ENCODE measurements at regions not wholly inside any gene's neighbourhood (a gene's known extent, or its start where the extent isn't known, plus 50 kb on each side); places are given as distances from the start of the nearest gene placed in this dataset.

- 68 to 82% methylated on average over 1 of the region's 1 CpG for WGBS, 2 donors
- Histone ChIP-seq H3K27ac (ENCODE audit: low read depth in 1 of 2, low read length in 1 of 2) (no peak overlapping the region), H3K9ac (ENCODE audit: insufficient read depth in 1 of 2, low read length in 2 of 2) (no peak overlapping the region), H3K4me3 (no peak overlapping the region), H3K36me3 (ENCODE audit: control insufficient read depth in 4 of 4, insufficient read depth in 4 of 4, low read length in 4 of 4) (no peaks in the 10 kb centered on the region), H3K4me1 (ENCODE audit: control insufficient read depth in 5 of 5, insufficient read depth in 5 of 5, low read length in 5 of 5) (no peaks in the 10 kb centered on the region), H3K9me3 (ENCODE audit: control insufficient read depth in 4 of 4, insufficient read depth in 3 of 4, low read length in 3 of 4) (peaks cover 0 to 5% (median 2%) of the 10 kb centered on the region in 4 donors), H3K27me3 (ENCODE audit: control insufficient read depth in 3 of 3, insufficient read depth in 3 of 3, low read length in 2 of 3) (no peaks in the 10 kb centered on the region)
- TF ChIP-seq CTCF (IDR thresholded peaks at IDR 0.05; ENCODE audit: control extremely low read depth, extremely low read depth) = no peak
- ATAC-seq (ENCODE audit: insufficient read depth, low FRiP score) (no peak), DNase-seq (no peak)
Measured at GRCh38 chr5:105754056-105754455, 1916.7 kb downstream of the EFNA5 start.

- ATAC-seq (ENCODE audit: insufficient read depth, low FRiP score) = no peak
- H3K9me3 ChIP-seq (ENCODE audit: control insufficient read depth in 4 of 4, insufficient read depth in 3 of 4, low read length in 3 of 4) = no peaks in the 10 kb centered on the region
- DNase-seq = no peak
- H3K9ac ChIP-seq (ENCODE audit: insufficient read depth in 1 of 2, low read length in 2 of 2) = no peak overlapping the region
- 92 to 94% methylated on average over 3 of the region's 3 CpGs for WGBS, 2 donors
- H3K36me3 ChIP-seq (ENCODE audit: control insufficient read depth in 4 of 4, insufficient read depth in 4 of 4, low read length in 4 of 4) = no peaks in the 10 kb centered on the region
- TF ChIP-seq CTCF (IDR thresholded peaks at IDR 0.05; ENCODE audit: control extremely low read depth, extremely low read depth) = no peak
- H3K27ac ChIP-seq (ENCODE audit: low read depth in 1 of 2, low read length in 1 of 2) = no peak overlapping the region
- H3K4me1 ChIP-seq (ENCODE audit: control insufficient read depth in 5 of 5, insufficient read depth in 5 of 5, low read length in 5 of 5) = no peaks in the 10 kb centered on the region
- no peaks in the 10 kb centered on the region for H3K27me3 ChIP-seq (ENCODE audit: control insufficient read depth in 3 of 3, insufficient read depth in 3 of 3, low read length in 2 of 3)
- H3K4me3 ChIP-seq = no peak overlapping the region
Measured at GRCh38 chr5:105752801-105753200, 1917.9 kb downstream of the EFNA5 start.

GRCh38 chr5:105751908-105752307 lies 1918.8 kb downstream of the EFNA5 start:
- no peak overlapping the region for H3K27ac ChIP-seq (ENCODE audit: low read depth in 1 of 2, low read length in 1 of 2)
- H3K36me3 ChIP-seq (ENCODE audit: control insufficient read depth in 4 of 4, insufficient read depth in 4 of 4, low read length in 4 of 4) = no peaks in the 10 kb centered on the region
- no peak for DNase-seq
- ATAC-seq (ENCODE audit: insufficient read depth, low FRiP score) = no peak
- no peak overlapping the region for H3K4me3 ChIP-seq
- H3K27me3 ChIP-seq (ENCODE audit: control insufficient read depth in 3 of 3, insufficient read depth in 3 of 3, low read length in 2 of 3) = no peaks in the 10 kb centered on the region
- H3K9me3 ChIP-seq (ENCODE audit: control insufficient read depth in 4 of 4, insufficient read depth in 3 of 4, low read length in 3 of 4) = no peaks in the 10 kb centered on the region
- no peak for TF ChIP-seq CTCF (IDR thresholded peaks at IDR 0.05; ENCODE audit: control extremely low read depth, extremely low read depth)
- no peak overlapping the region for H3K9ac ChIP-seq (ENCODE audit: insufficient read depth in 1 of 2, low read length in 2 of 2)
- no peaks in the 10 kb centered on the region for H3K4me1 ChIP-seq (ENCODE audit: control insufficient read depth in 5 of 5, insufficient read depth in 5 of 5, low read length in 5 of 5)

GRCh38 chr5:105745111-105745510 lies 1925.6 kb downstream of the EFNA5 start:
- no peak for DNase-seq

More at GRCh38 chr5:105745111-105745510, 1925.6 kb downstream of the EFNA5 start:
- Histone ChIP-seq H3K27ac (ENCODE audit: low read depth in 1 of 2, low read length in 1 of 2) (no peak overlapping the region), H3K4me1 (ENCODE audit: control insufficient read depth in 5 of 5, insufficient read depth in 5 of 5, low read length in 5 of 5) (peaks cover 0 to 3% (median 0%) of the 10 kb centered on the region in 5 donors), H3K9me3 (ENCODE audit: control insufficient read depth in 4 of 4, insufficient read depth in 3 of 4, low read length in 3 of 4) (peaks cover 0 to 2% (median 0%) of the 10 kb centered on the region in 4 donors), H3K9ac (ENCODE audit: insufficient read depth in 1 of 2, low read length in 2 of 2) (no peak overlapping the region), H3K4me3 (no peak overlapping the region), H3K36me3 (ENCODE audit: control insufficient read depth in 4 of 4, insufficient read depth in 4 of 4, low read length in 4 of 4) (no peaks in the 10 kb centered on the region), H3K27me3 (ENCODE audit: control insufficient read depth in 3 of 3, insufficient read depth in 3 of 3, low read length in 2 of 3) (no peaks in the 10 kb centered on the region)
- no peak for ATAC-seq (ENCODE audit: insufficient read depth, low FRiP score)
- TF ChIP-seq CTCF (IDR thresholded peaks at IDR 0.05; ENCODE audit: control extremely low read depth, extremely low read depth) = no peak
